Osteocyte (in vitro differentiated cells): ENCODE measurements at regions not wholly inside any gene's neighbourhood (a gene's known extent, or its start where the extent isn't known, plus 50 kb on each side); places are given as distances from the start of the nearest gene placed in this dataset.

ENCODE experiments used
- DNase-seq: peaks from one replicate; pipeline ENCODE4 v3.0.0; 2021; ENCODE audit warnings: mixed read lengths; ENCODE audit not compliant: unreplicated experiment; ENCODE audit errors: extremely low spot score
- H3K27ac Mint-ChIP-seq: one replicate; pipeline ENCODE4 v1.8.0; 2021; ENCODE audit warnings: mild to moderate bottlenecking, mixed read lengths; ENCODE audit not compliant: unreplicated experiment
- H3K27me3 Mint-ChIP-seq: one replicate; pipeline ENCODE4 v1.8.0; 2021; ENCODE audit warnings: mixed read lengths; ENCODE audit not compliant: unreplicated experiment
- H3K36me3 Mint-ChIP-seq: one replicate; pipeline ENCODE4 v1.8.0; 2021; ENCODE audit warnings: mixed read lengths; ENCODE audit not compliant: unreplicated experiment
- H3K4me1 Mint-ChIP-seq: one replicate; pipeline ENCODE4 v1.8.0; 2021; ENCODE audit warnings: mixed read lengths; ENCODE audit not compliant: unreplicated experiment
- H3K4me3 Mint-ChIP-seq: one replicate; pipeline ENCODE4 v1.8.0; 2021; ENCODE audit warnings: mild to moderate bottlenecking, moderate library complexity, mixed read lengths; ENCODE audit not compliant: unreplicated experiment
- H3K9me3 Mint-ChIP-seq: one replicate; pipeline ENCODE4 v1.8.0; 2021; ENCODE audit warnings: mixed read lengths; ENCODE audit not compliant: unreplicated experiment
- TF ChIP-seq, protein P1 (sequence below): fragments of 200-600 bp; sonication (generic); IDR thresholded peaks from 2 replicates; pipeline ENCODE4 v1.5.0; 2021; ENCODE audit warnings: antibody characterized with exemption, mild to moderate bottlenecking, moderate library complexity

DNA sequence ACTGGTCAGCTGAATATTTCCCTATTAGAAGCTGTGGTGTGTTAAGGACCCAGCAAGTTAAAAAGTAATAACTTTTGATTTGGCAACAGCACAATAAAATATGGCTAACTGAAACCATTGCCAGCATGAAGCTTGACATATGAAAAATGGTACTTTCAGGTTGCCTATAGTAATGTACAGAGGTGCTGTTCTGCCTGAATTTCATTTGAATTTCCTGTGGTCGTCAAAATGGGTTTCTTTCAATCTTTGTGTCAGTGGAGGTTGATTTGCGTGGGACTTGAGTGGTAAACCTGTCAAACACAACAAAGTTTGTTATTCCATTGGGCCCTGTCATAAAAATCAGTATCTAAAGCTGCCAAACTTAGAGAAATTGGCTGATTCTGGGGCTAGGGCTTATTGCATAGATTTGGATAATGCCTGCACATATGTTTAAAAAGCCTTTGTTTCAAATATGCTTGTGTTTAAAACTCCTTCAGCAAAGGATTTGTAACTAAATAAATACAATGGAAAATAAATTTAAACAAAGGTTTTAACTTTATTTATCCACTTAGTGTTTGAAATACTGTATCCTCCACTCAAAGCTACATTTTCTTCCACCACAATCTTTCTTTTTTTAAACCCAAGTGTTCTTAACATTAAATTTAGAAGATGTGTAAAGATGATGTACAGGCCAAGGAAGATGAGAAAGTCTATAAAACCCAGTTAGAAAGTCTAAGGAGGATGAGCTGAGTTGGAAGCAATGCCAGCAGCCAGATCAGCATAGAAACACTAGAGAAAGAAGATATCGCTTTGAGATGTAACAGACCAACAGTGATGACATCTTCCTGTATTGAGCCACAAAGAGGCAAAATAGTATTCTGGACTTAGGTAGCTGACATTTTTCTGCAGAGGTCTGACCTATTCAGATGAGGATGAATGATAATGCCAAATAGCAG, 134.8 kb upstream of the GIMD1 start:
- H3K36me3 Mint-ChIP-seq = peaks cover 1% of the 10 kb centered on the region
- no peaks in the 10 kb centered on the region for H3K9me3 Mint-ChIP-seq
- H3K4me3 Mint-ChIP-seq = no peak overlapping the region
- H3K4me1 Mint-ChIP-seq = peaks cover 5% of the 10 kb centered on the region
- no peak for DNase-seq
- H3K27ac Mint-ChIP-seq = no peak overlapping the region
- peaks cover 15% of the 10 kb centered on the region for H3K27me3 Mint-ChIP-seq
- TF ChIP-seq, protein P1, sequence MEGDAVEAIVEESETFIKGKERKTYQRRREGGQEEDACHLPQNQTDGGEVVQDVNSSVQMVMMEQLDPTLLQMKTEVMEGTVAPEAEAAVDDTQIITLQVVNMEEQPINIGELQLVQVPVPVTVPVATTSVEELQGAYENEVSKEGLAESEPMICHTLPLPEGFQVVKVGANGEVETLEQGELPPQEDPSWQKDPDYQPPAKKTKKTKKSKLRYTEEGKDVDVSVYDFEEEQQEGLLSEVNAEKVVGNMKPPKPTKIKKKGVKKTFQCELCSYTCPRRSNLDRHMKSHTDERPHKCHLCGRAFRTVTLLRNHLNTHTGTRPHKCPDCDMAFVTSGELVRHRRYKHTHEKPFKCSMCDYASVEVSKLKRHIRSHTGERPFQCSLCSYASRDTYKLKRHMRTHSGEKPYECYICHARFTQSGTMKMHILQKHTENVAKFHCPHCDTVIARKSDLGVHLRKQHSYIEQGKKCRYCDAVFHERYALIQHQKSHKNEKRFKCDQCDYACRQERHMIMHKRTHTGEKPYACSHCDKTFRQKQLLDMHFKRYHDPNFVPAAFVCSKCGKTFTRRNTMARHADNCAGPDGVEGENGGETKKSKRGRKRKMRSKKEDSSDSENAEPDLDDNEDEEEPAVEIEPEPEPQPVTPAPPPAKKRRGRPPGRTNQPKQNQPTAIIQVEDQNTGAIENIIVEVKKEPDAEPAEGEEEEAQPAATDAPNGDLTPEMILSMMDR = no peak

DNA sequence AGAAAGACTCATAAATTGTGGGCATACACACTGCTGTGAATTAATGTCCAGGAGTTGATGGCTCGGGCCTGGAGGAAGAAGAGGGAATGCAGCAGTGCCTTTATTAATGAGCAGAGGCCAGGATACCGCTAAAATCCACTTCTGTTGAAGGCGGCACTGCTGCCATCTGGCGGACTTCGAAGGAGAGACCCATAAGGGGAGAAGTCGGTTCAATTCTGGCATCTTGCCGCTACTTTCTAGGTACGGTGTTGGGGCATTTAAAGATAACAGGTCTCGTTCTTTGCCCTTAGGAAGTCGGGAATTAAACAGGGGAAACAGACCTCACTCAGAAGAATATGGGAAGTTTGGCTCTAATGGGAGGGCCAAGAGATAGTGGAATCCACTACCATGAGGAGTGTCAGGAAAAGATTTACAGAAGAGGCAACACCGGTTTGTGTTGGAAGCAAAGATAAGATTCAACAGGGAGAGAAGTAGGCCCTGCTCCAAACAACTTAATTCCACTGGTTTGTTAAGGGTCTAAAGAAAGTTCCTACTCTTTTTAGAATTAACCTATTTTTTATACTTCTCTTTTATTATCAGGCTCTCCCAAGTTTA, 133.6 kb upstream of the GIMD1 start:
- peak overlapping the region; percentile 8 for H3K4me3 Mint-ChIP-seq
- H3K27me3 Mint-ChIP-seq = peaks cover 23% of the 10 kb centered on the region
- H3K36me3 Mint-ChIP-seq = peaks cover 1% of the 10 kb centered on the region
- no peak overlapping the region for H3K27ac Mint-ChIP-seq
- TF ChIP-seq, protein P1 = peak; percentile 89
- no peak for DNase-seq
- H3K4me1 Mint-ChIP-seq = peaks cover 5% of the 10 kb centered on the region
- no peaks in the 10 kb centered on the region for H3K9me3 Mint-ChIP-seq

DNA sequence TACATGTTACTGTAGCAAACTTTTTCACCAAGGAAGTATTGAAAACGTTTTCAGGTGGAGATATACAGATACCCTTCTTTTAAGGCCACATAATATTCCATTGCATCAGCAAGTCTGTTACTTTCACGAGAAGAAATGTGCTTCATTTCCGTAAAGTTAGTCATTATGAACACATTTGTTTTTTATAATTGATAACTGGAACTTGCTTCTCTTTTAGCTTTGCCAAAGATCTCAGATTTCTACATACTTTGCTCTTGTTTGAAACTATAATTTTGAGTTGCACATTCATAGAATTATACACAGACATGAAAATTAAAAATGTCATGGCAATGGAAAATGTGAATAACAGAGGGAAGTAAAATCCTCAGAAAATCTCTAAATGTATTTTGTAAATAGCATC, 128.7 kb upstream of the GIMD1 start:
- peaks cover 6% of the 10 kb centered on the region for H3K4me1 Mint-ChIP-seq
- H3K4me3 Mint-ChIP-seq = no peak overlapping the region
- H3K27ac Mint-ChIP-seq = no peak overlapping the region
- H3K36me3 Mint-ChIP-seq = no peaks in the 10 kb centered on the region
- no peak for DNase-seq
- TF ChIP-seq, protein P1 = no peak
- H3K27me3 Mint-ChIP-seq = peaks cover 27% of the 10 kb centered on the region
- H3K9me3 Mint-ChIP-seq = no peaks in the 10 kb centered on the region

DNA sequence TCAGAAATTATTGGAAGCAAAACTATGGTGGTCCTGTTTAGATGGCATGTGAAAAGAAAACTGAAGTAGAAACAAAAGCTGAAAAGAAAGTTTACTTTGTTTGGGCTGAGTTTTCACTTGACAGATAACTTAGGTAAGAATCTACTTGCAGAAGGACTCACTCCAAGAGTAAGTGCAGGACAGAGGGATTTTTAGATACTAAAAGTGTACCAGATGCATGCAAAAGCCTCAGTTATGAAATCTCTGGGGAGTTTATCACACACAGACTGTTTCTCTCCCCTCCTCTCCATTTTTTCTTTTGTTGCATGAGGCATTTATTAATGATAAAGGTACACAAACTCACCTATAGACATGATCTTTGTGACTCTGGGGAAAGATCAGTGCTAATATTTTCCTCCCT, 127.5 kb upstream of the GIMD1 start:
- Mint-ChIP-seq H3K4me3 (no peak overlapping the region), H3K27ac (no peak overlapping the region), H3K9me3 (no peaks in the 10 kb centered on the region), H3K4me1 (peaks cover 2% of the 10 kb centered on the region), H3K36me3 (no peaks in the 10 kb centered on the region), H3K27me3 (peaks cover 25% of the 10 kb centered on the region)
- TF ChIP-seq, protein P1 = no peak
- DNase-seq = no peak

DNA sequence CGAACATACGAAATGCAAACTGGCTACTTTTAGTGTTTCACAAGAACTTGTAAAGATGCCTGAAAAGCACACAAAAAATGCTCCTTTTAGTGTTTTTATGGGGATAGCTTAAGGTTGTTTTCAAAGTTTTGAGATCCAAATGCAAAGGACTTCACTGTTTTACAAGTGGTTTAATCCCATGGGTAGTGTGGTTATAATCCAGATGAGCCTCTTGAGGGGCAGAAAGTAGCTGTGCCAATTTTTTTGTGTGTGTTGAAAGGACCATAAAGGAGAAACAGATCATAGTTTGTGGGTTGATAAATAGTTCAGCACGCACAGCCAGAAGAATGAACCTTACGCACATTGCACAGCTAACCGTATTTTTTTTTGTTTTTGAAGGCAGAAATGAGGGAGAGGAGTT, 126.9 kb upstream of the GIMD1 start:
- Mint-ChIP-seq H3K27me3 (peaks cover 25% of the 10 kb centered on the region), H3K4me1 (peaks cover 2% of the 10 kb centered on the region), H3K27ac (no peak overlapping the region), H3K9me3 (no peaks in the 10 kb centered on the region), H3K4me3 (no peak overlapping the region), H3K36me3 (no peaks in the 10 kb centered on the region)
- DNase-seq = no peak
- TF ChIP-seq, protein P1 = no peak
